H1 (cell line): ENCODE measurements at regions not wholly inside any gene's neighbourhood (a gene's known extent, or its start where the extent isn't known, plus 50 kb on each side); places are given as distances from the start of the nearest gene placed in this dataset.
A peak's percentile ranks its signal among the peaks of the same experiment; 100 is the strongest.

Experiments used
- CTCF ChIA-PET: fragments of 300-600 bp; sonication (Branson Sonifier 250); formaldehyde crosslinking; loops from one replicate; lab custom pipeline; 2021; ENCODE audit not compliant: partially characterized antibody; lab: Charles Lee
- POLR2A ChIA-PET: fragments of 300-600 bp; sonication (Branson Sonifier 250); formaldehyde crosslinking; loops from one replicate; lab custom pipeline; 2021; ENCODE audit warnings: inconsistent platforms; ENCODE audit not compliant: partially characterized antibody; lab: Charles Lee
- DNase-seq, 2 experiments: peaks; one replicate each; pipeline versions ENCODE4 v3.0.0 to v3.0.0-alpha.2; 2010 to 2022; ENCODE audit warnings: low spot score in 2 of 2, low read depth in 1 of 2, mixed read lengths in 1 of 2
- FAIRE-seq: peaks from 2 replicates; lab custom pipeline; 2011; peaks lifted over from hg19 to GRCh38; lab: Jason Lieb, UNC
- H2AFZ ChIP-seq: 2 replicates; pipeline ENCODE4 v1.8.1; 2012; ENCODE audit warnings: low read length, inconsistent platforms
- H2AK5ac ChIP-seq: 2 replicates; pipeline ENCODE4 v1.6.1; 2013; ENCODE audit warnings: low read depth, low read length
- H2BK120ac ChIP-seq: replicated peaks from 2 replicates; pipeline ENCODE3; 2013; ENCODE audit warnings: low read depth, low read length, inconsistent platforms
- H2BK12ac ChIP-seq: 2 replicates; pipeline ENCODE4 v1.6.1; 2013; ENCODE audit warnings: low read depth, low read length
- H2BK15ac ChIP-seq: 2 replicates; pipeline ENCODE4 v1.6.1; 2013; ENCODE audit warnings: low read length
- H2BK20ac ChIP-seq: 2 replicates; pipeline ENCODE4 v1.6.1; 2013; ENCODE audit warnings: low read length
- H2BK5ac ChIP-seq: 2 replicates; pipeline ENCODE4 v1.6.1; 2013; ENCODE audit warnings: low read depth, low read length
- H3K14ac ChIP-seq: 2 replicates; pipeline ENCODE4 v1.6.1; 2013; ENCODE audit warnings: inconsistent platforms; ENCODE audit not compliant: insufficient read length
- H3K18ac ChIP-seq: 2 replicates; pipeline ENCODE4 v1.6.1; 2013; ENCODE audit warnings: low read length; ENCODE audit errors: extremely low read depth
- H3K23ac ChIP-seq: 2 replicates; pipeline ENCODE4 v1.6.1; 2013; ENCODE audit warnings: inconsistent platforms; ENCODE audit not compliant: insufficient read length
- H3K23me2 ChIP-seq: 2 replicates; pipeline ENCODE4 v1.6.1; 2013; ENCODE audit warnings: low read depth, low read length
- H3K27ac ChIP-seq: 2 replicates; pipeline ENCODE4 v1.6.1; 2011; ENCODE audit warnings: low read depth, low read length, inconsistent platforms
- H3K27me3 ChIP-seq, 4 experiments: replicated peaks in 1 of 4; 1 replicate in 1 of 4; 2 replicates in 3 of 4; pipeline versions ENCODE4 v1.6.1 to v1.8.1; 2011 to 2013; ENCODE audit warnings: low read length in 3 of 4, mild to moderate bottlenecking in 3 of 4, inconsistent platforms in 2 of 4, mixed read lengths in 2 of 4, moderate library complexity in 1 of 4; ENCODE audit not compliant: control insufficient read depth in 3 of 4, insufficient read depth in 3 of 4; ENCODE audit errors: extremely low read depth in 1 of 4
- H3K36me3 ChIP-seq, 4 experiments: 2 replicates each; pipeline versions ENCODE4 v1.6.1 to v1.8.1; 2011 to 2013; ENCODE audit warnings: mild to moderate bottlenecking in 4 of 4, low read length in 3 of 4, moderate library complexity in 2 of 4, control low read depth in 1 of 4, inconsistent platforms in 1 of 4; ENCODE audit not compliant: insufficient read depth in 4 of 4, control insufficient read depth in 2 of 4
- H3K4ac ChIP-seq: replicated peaks from 2 replicates; pipeline ENCODE3; 2013; ENCODE audit warnings: low read length, low read depth, mixed read lengths, inconsistent platforms; ENCODE audit not compliant: insufficient read length
- H3K4me1 ChIP-seq, 4 experiments: replicated peaks in 1 of 4; 1 replicate in 1 of 4; 2 replicates in 3 of 4; pipeline versions ENCODE4 v1.6.1 to v1.8.1; 2011 to 2013; ENCODE audit warnings: low read length in 3 of 4, inconsistent platforms in 2 of 4, mixed read lengths in 1 of 4; ENCODE audit not compliant: insufficient read depth in 4 of 4, control insufficient read depth in 3 of 4
- H3K4me2 ChIP-seq, 2 experiments: 2 replicates each; pipeline versions ENCODE4 v1.6.1 to v1.8.1; 2011 to 2013; ENCODE audit warnings: low read depth in 2 of 2, low read length in 2 of 2, control low read depth in 1 of 2, inconsistent platforms in 1 of 2, mild to moderate bottlenecking in 1 of 2; ENCODE audit not compliant: insufficient read depth in 1 of 2
- H3K4me3 ChIP-seq, 4 experiments: fragments of 200-600, 300-600 bp in 1 of 4; sonication (generic), shearing (Covaris generic), sonication (Bioruptor Twin) in 1 of 4; 2 replicates each; pipeline versions ENCODE4 v1.5.1 to v1.8.1; 2011 to 2016; ENCODE audit warnings: low read length in 4 of 4, low read depth in 3 of 4, control low read depth in 2 of 4, inconsistent platforms in 2 of 4, mild to moderate bottlenecking in 2 of 4, mixed read lengths in 1 of 4, moderate library complexity in 1 of 4; ENCODE audit not compliant: insufficient read depth in 2 of 4; ENCODE audit errors: extremely low read depth in 1 of 4
- H3K56ac ChIP-seq: replicated peaks from 2 replicates; pipeline ENCODE3; 2013; ENCODE audit warnings: low read depth, mild to moderate bottlenecking, mixed read lengths, low read length, inconsistent platforms; ENCODE audit not compliant: insufficient read length
- H3K79me1 ChIP-seq: 2 replicates; pipeline ENCODE4 v1.6.1; 2013; ENCODE audit warnings: low read depth, low read length, control low read depth
- H3K79me2 ChIP-seq, 2 experiments: 2 replicates each; pipeline versions ENCODE4 v1.6.1 to v1.8.1; 2012 to 2013; ENCODE audit warnings: low read length in 2 of 2, mild to moderate bottlenecking in 2 of 2, inconsistent platforms in 1 of 2; ENCODE audit not compliant: insufficient read depth in 2 of 2, control insufficient read depth in 1 of 2
- H3K9ac ChIP-seq, 4 experiments: replicated peaks in 1 of 4; 1 replicate in 1 of 4; 2 replicates in 3 of 4; pipeline versions ENCODE4 v1.6.1 to v1.8.1; 2011 to 2013; ENCODE audit warnings: low read depth in 3 of 4, low read length in 3 of 4, control low read depth in 2 of 4, mild to moderate bottlenecking in 2 of 4, moderate library complexity in 2 of 4, inconsistent platforms in 1 of 4; ENCODE audit errors: extremely low read depth in 1 of 4
- H3K9me3 ChIP-seq, 2 experiments: 2 replicates each; pipeline versions ENCODE4 v1.6.1 to v1.8.1; 2012 to 2013; ENCODE audit warnings: mild to moderate bottlenecking in 2 of 2, moderate library complexity in 2 of 2, control low read depth in 1 of 2, inconsistent platforms in 1 of 2, low read depth in 1 of 2, low read length in 1 of 2, mixed read lengths in 1 of 2; ENCODE audit not compliant: insufficient read depth in 2 of 2
- H4K20me1 ChIP-seq, 2 experiments: replicated peaks in 1 of 2; 2 replicates each; pipeline versions ENCODE3 to v1.8.1; 2011 to 2013; ENCODE audit warnings: inconsistent platforms in 2 of 2, low read length in 2 of 2, mild to moderate bottlenecking in 1 of 2; ENCODE audit not compliant: insufficient read depth in 2 of 2, control insufficient read depth in 1 of 2
- H4K5ac ChIP-seq: 2 replicates; pipeline ENCODE4 v1.6.1; 2013; ENCODE audit warnings: low read length, low read depth, mixed read lengths, inconsistent platforms; ENCODE audit not compliant: insufficient read length
- H4K8ac ChIP-seq: 2 replicates; pipeline ENCODE4 v1.8.0; 2013; ENCODE audit warnings: mild to moderate bottlenecking, moderate library complexity, low read length, inconsistent platforms; ENCODE audit not compliant: insufficient read depth; ENCODE audit errors: extremely low read depth
- H4K91ac ChIP-seq: replicated peaks from 2 replicates; pipeline ENCODE3; 2013; ENCODE audit warnings: low read length, mixed read lengths, inconsistent platforms; ENCODE audit not compliant: insufficient read length
- CEBPB ChIP-seq: IDR thresholded peaks from 2 replicates; pipeline ENCODE4 v1.6.1; 2012; ENCODE audit warnings: low read depth, low read length
- JUN ChIP-seq: IDR thresholded peaks from 2 replicates; pipeline ENCODE4 v1.6.1; 2011; ENCODE audit warnings: low read depth, mild to moderate bottlenecking, improper control_type of control experiment, low read length
- WGBS, 2 experiments: shearing (Covaris generic) in 1 of 2; methylation state at CpG; one replicate each; pipeline versions ENCODE4 v1.1.6 to v1.1.7; 2013 to 2015; ENCODE audit warnings: low lambda C conversion rate in 2 of 2, mixed read lengths in 2 of 2, inconsistent platforms in 1 of 2, low coverage in 1 of 2, missing lambda C conversion rate in 1 of 2; ENCODE audit not compliant: insufficient replicate concordance in 2 of 2, insufficient coverage in 1 of 2, insufficient read length in 1 of 2; ENCODE audit errors: extremely low coverage in 1 of 2, missing lambda C conversion rate in 1 of 2; 5-methylcytosine and 5-hydroxymethylcytosine counted together

DNA sequence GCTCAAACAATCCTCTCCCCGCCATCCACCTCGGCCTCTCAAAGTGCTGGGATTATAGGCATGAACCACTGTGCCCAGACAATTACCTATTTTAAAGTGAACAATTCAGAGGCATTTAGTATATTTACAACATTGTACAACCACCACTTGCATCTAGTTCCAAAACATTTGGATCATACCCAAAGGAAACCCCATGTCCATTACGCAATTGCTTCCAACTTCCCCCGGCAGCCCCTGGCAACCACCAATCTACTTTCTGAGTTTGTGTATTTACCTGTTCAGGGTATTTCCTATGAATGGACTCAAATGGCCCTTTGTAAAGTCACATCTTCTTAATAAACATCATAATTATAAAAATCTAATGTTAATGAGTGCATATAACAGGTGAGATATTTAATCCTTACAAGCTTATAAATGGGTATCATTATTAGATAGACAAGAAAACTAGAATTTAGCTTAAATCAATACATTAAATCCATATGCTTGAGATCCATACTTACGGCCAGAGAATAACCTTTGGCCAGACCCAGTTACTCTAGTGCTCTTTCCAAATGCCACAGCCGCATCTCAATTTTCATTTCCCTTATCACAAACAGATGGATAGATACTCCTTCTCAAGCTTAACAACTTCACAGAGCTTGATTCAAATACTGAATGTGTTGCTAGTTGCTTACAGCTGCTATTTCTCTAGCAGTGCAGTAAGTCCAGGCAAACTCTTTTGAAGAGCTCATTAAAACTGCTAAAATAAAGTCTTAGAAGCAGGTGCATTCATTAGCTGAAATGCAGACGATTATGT lies 133.4 kb upstream of the MKLN1 start:
- Histone ChIP-seq H2BK15ac (no peak overlapping the region), H3K4me3 (no peak overlapping the region), H2AK5ac (no peak overlapping the region), H3K56ac (no peak overlapping the region), H3K4ac (no peak overlapping the region), H4K5ac (no peak overlapping the region), H2BK12ac (no peak overlapping the region), H4K91ac (no peak overlapping the region), H3K4me1 (peaks cover 7 to 17% (median 11%) of the 10 kb centered on the region in 4 experiments; a peak in 6 of 7 replicates), H3K23ac (no peak overlapping the region), H3K23me2 (no peaks in the 10 kb centered on the region), H2BK20ac (no peak overlapping the region), H3K27ac (no peak overlapping the region), H3K18ac (no peak overlapping the region), H3K36me3 (no peaks in the 10 kb centered on the region), H3K9ac (no peak overlapping the region), H2BK120ac (no peak overlapping the region), H3K9me3 (no peaks in the 10 kb centered on the region), H3K14ac (no peak overlapping the region), H3K79me1 (no peaks in the 10 kb centered on the region), H4K8ac (no peak overlapping the region), H4K20me1 (no peaks in the 10 kb centered on the region), H3K4me2 (no peak overlapping the region), H3K27me3 (no peaks in the 10 kb centered on the region), H3K79me2 (no peaks in the 10 kb centered on the region), H2AFZ (no peak overlapping the region; the same call in 1 of the 2 replicates), H2BK5ac (no peak overlapping the region)
- 94% methylated on average over 7 of the region's 7 CpGs; no CpG with 5 or more reads in 1 of the 2 experiments for WGBS, 2 experiments
- FAIRE-seq: no peak
- DNase-seq: no peak
- TF ChIP-seq CEBPB (peak; percentile 83), JUN (no peak)
- POLR2A ChIA-PET: no interaction called here
- CTCF ChIA-PET: interaction anchor here (0.9 to 1.4 kb wide), 3 partner anchors 109 to 298 kb away, joined by 3 read pairs; no protein-coding TSS in a partner anchor
